ENCODE measurements at regions not wholly inside any gene's neighbourhood (a gene's known extent, or its start where the extent isn't known, plus 50 kb on each side); places are given as distances from the start of the nearest gene placed in this dataset.
"Not testable (repeated sequence)": the region's sequence is repeated elsewhere in the genome, so short reads cannot be mapped to it uniquely, and the experiment has no call there.

DNA sequence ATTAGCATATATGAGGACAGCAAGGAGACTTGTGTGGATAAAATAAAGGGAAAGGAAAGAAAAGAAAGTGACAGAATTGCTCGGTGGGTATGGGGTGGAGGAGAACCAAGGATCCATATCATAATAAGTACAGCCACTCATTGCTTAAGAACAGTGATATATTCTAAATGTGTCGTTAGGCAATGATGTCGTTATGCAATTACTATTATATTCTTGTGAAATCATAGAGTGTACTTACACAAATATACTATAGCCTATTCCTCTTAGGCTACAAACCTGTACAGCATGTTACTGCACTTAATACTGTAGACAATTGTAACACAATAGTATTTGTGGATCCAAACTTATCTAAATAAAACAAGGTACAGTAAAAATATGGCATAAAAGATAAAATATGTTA lies 271.1 kb downstream of the CCER1 start:
- DNase-seq = no peak

DNA sequence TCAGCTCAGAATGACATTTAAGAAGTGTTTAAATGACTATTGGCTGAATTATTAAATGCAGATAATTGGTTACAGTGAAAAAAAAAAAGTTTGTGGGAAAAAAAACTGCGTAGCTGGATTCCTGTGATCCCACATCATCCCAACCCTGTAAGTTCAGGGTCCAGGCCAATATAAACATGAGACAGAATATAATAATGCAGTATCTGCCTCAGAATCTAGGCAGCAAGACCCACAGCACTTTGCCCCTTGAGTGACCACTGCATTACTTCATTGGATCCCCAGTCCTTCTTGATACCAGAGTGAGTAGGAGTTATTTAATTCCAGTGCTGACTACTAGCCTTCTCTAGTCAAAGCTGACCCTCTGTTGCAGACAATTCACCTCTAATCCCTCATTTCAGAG lies 272.6 kb downstream of the CCER1 start:
- DNase-seq = no peak

DNA sequence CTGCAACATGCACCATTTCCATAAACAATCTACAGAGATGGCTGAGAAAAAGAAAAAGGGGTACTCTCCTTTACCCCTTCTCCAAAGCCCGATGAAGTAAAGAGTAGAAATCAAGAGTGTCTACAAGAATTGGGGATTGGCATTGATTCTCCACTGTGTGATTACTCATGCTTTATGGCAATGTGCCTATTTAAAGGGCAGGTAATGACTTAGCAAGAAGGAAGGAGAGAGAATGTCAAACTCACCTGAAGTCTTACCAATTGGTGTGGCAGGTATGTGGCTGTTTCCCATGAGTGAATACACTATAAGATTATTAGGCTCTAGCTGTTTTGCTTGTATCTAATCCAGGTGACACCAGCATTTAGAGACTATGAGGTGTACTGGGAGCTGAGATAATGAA lies 275.3 kb downstream of the CCER1 start:
- DNase-seq = no peak

DNA sequence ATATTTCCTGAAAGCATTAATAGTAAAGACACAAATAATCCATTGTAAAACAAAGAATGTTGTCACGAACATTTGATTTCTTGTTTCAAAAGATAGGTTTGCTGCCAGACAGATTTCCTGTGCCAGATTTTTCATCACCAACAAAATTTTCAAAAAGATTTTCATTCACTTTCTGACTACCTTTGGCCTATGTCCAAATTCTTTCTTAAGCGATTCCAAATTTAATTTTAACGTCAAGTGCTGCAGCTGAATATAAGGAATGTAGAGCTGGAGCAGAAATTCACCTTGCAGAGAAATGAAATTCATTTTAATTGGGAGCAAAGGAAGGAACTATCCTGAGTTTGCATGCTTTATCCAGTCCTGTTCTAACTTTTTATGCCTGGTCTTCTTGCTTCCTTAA lies 277.4 kb downstream of the CCER1 start:
- DNase-seq = no peak

DNA sequence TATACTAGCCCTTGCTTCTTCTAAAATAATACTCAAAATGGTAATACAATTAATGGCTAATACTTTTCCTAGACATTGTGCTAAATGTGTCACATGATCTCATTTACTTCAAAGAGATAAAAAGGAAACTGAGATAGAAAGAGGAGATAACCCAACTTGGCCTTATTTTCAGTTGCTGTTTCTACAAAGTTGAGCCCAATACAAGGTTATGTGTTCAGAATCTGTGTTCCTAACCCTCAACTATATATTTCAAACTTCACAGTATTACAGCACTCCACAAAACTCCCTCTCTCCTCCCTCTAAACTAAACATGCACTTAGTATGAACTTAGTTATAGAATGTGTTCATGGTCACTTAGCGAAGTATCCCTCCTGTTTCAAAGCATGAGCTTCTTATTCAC lies 277.9 kb downstream of the CCER1 start:
- no peak for DNase-seq

DNA sequence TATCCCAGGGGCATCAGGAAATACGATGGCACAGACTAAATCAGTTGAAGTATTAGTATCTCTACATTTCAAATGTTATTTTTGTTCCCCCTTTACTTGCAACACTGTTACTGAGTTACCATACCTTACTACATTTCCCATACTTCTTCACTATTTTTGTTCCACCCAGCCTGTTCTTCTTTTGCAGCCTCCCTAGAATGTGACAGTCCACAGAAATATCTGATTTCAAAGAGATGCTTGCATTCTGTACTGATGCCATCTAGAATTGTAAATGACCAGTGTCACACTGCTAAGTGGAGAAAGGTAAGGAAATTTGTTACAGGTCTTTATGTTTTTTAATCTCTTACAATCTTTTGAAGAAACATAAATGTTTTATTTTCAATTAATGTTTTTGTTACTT lies 279.9 kb downstream of the CCER1 start:
- no peak for DNase-seq

DNA sequence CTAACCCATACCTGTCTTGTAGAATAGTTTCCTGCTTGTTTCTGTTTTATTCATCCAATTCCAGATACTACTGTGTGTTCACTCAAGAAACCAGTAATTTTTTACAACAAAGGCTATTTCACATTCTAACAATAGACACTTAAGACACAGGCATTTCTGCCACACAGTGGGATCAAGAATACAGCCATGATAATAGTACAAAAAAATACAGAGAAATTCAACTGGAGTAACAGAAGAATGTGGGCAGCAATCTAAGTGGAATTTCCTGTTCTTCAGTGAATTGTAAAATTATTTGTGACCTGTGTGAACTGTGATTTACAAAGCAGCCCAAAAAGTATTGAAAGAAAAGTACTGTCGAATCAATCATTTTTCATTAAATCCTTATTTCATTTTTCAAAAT lies 282.9 kb downstream of the CCER1 start:
- DNase-seq = no peak

DNA sequence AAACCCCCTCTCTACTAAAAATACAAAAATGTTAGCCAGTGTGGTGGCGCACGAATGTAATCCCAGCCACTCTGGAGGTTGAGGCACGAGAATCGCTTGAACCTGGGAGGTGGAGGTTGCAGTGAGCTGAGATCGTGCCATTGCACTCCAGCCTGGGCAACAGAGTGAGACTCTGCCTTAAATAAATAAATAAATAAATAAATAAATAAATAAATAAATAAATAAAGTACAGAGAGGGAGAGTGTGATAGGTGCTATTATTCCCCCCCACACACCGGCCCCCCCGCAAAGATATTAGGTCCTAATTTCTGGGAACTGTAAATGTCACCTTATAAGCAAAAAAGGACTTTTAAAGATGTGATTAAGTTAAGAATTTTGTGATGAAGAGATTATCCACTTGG lies 291.0 kb downstream of the CCER1 start:
- not testable (repeated sequence) for DNase-seq

DNA sequence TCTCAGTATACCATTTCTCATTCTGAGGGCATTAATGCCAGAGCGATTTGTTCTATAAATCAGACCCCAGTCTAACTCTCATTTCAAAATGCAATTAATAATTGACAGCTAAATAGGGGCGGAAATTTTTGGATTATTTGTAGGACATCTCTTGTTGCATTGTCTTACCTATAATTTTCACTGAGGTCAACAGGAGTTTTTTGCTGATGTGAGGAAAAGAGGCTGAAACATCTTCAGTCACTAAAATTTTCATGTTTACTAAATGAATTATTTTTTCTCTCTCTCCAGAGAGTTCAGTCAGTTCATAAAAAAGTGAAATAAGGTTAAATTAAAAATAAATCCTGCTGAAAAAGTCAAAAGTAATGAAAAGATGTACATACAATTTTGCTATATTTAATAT lies 295.9 kb downstream of the CCER1 start:
- no peak for DNase-seq

DNA sequence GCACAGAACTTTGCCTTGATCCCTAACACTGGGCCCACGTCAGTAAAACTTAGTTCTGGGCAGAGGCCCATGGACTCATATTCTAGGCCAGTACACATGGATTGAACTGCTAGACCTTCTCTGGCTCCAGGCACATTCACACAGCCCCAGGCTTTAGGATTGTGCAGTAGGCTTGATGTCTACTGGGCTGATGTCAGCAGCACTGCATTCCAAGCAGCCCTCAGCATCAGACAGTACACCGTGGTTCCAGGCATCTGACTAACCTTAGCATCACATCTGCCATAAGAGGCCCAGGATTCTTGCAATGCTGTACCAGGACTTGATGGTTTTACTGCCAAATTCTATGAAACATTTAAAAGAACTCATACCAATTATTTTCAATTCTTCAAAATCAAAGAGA lies 301.9 kb downstream of the CCER1 start:
- DNase-seq = no peak

DNA sequence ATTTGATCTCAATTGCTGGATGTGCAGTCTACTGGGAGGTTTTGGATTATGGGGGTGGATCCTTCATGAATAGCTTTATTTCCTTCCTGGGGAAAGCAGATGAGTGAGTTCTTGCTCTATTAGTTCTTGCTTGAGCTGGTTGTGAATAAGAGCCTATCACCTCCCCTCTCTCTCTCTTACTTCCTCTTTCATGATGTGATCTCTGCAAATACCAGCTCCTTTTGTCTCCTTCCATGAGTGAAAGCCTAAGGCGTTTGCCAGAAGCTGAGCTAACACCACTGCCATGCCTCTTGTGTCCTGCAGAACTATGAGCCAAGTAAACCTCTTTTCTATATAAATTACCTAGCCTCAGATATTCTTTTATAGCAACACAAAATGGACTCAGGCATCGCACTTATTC lies 302.7 kb downstream of the CCER1 start:
- no peak for DNase-seq

DNA sequence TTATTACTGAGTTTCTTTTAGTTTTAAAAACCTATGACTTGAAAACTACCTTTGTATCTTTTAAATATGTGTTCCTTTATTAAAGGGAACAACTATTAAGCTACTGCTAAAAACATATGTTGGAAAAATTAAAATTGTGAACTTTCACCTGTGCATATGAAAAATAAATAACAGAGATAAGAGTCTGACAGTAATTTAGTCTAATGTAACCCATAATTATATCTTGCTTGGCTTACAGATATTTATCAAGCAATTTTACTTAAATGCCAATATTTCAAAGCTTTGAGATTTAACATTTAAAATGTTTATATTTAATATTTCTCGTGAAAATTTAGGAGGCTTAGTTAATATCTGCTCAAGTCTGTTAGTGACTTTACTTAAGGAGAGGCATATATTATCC lies 309.8 kb downstream of the CCER1 start:
- no peak for DNase-seq

DNA sequence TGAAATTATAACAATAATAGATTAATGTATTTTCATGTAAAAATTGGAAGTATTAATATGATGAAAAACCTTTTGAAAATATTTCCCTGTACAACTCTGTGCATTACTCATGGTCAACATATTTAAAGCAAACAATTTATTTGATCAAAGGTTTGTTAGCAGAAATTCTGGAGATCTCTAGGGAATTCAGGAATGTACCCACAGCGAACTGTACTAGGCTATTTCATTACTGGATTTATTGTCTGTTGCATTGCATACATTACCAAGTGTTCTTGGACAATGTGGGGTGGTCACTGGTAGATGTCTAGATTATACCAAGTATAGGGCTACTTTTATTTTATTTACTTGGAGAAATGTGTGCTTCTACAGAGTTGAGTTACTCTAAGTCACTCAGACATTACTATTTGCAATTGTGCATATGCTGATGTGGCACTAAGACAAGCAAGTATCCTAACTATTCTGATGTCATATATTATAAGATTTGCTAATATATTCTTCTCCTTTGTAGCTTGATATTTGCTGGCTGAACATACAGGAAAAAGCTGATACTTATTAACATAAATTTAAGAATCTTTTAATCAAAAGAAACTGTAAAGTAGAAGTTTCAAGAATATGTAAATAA lies 323.3 kb downstream of the CCER1 start:
- no peak for DNase-seq

DNA sequence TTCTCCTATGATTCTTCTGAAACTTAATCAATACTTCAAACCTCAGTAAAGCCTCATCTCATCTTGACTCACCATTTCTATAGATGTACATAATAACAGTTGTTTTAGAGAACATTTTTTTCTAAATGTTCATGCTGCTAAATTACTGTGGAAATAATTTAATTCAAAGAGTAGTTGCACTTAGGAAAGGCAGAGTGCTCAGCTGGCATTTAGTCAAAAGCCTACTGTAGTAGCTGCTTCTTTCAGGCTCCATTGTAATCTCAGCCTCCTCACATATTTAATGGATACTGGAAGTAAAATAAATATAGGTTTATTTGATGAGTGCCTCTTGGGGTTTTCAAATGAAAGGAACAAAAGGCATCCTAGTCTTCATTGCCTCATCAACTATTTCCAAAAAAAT lies 325.0 kb downstream of the CCER1 start:
- DNase-seq = no peak

DNA sequence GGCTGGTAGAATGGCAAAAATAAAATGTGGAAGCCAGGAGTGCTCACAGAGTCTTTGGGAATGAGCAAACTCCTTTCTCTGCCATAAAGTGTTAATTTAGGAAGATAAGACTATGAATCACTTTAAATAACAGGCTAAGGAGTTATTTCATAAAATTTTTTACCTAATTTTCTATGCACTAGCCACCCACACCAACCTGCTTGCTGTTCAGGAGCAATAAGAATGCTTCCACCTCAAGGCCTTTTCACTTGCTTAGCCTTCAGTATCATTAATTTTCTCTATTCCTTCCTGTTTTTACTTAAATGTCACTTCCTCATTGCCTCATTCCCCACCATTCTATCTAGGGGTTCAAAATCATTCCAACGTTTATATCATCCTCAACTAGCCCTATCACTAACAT lies 326.8 kb downstream of the CCER1 start:
- no peak for DNase-seq

DNA sequence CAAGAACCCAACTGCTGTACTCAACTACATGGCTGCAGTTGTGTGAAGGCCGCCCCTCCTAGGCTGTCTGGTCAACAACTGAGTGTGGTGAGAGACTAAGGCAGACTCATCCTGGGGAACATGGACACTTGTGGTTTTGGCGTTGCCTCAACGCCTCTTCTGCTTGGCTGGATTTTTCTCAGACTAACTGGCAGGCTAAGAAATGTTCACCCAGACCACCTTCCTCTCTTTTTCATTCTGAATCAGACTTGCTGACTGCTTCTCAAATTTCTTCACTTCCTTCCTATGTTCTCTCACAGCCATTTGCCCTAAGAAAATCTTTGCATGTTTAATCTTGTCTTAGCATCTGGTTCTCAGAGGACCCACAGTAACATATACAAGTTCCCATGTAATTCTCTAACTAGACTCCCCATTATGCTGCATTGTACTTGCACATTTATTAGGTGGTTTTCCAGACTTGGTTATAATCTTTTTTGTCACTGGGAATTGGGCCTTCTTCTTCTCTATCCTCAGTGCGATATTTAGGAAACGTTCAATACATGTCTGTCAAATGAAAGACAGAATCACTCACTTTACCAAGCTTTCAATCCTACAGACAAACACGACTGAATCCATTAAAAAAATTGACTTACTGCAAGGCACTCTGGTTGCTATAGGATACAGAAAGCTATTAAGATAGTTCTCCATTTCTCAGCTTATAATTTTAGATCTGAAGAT lies 327.6 kb downstream of the CCER1 start:
- no peak for DNase-seq

DNA sequence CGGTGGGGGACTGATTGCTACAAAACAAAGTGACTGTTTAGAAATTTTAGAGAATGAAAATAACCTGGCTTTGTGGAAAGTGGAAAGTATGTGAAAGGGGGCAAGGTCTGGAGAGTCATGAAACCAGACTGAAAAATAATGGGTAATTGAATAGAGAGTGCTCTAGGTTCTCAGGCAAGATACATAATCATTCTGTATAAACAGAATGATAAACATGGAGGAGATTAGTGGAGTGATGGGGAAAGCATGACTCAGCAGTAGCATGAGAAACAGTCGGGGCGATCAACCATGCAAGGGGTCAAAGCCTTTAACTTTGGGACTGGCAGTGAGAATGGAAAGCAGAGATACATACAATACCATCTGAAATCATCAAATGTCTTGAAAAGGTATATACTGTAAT lies 332.5 kb downstream of the CCER1 start:
- no peak for DNase-seq

DNA sequence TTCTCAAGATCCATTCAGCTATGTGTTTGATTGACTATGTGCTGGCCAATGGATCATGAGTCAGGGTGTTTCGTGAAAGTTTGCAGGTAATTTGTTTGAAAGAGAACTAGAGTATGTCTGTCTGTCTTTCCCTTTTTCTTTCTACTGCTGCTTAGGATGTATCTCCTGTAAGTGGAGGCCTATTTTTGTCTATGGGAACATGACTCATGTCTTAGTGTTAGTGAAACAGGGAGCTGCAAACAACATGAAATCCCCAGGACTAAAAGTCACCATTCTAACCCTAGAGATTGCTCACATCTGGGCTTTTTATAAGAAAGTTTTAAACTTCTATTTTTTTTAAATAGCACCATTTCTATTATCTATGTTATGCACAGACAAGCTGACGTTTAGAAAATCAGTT lies 333.0 kb downstream of the CCER1 start:
- no peak for DNase-seq

DNA sequence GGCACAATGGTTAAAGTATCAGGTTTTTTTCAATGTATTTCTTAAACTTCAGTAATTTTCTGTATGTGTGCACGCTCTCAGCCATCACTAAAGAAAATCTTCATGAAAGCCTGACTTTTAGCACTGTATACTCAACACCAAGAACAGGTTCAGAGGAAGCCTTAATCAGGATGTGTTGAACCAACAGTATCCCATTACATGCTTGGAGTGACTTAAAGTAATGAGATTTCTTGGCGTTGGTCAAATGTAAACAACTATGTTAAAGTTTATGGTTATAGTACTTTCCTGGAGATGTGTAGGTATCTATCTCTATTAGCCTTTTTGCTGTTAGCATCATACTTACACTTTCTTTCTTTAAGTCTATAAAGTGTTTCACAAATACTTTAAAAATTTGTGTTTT lies 335.0 kb downstream of the CCER1 start:
- DNase-seq = no peak

DNA sequence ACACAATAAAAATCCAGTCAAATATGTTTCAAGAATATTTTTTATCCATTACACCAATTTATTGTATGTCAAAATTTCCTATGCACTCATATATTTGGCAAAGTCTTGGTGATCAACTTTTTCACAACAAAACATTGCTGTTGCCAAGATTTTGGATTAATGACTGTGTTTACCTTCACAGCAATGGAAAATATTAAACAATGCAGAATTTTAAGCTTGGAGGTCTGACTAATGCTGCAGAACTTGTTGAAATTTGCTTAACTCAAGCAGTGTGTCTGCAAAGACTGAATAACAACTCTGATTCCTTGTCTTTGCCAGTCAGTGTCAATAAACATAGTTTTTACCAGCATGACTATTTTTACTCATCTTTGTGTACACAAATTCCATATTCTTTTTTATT lies 336.4 kb downstream of the CCER1 start:
- DNase-seq = no peak

DNA sequence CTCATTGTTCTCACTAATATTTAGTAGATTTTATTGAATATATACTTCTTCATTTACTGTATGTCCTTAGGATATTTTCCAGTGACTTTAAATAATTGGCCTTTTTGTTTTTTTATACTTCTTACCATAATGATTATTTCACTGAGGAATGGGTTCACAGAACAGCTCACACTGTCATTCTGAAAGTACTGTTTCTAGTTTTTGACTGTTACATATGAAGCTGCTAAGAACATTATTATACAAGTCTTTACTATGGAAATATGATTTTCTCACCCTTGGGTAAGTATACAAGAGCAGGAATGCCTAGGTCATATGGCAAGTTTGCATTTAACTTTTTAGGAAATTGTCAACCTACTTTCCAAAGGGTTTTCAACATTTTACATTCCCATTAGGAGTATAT lies 343.1 kb downstream of the CCER1 start:
- no peak for DNase-seq

DNA sequence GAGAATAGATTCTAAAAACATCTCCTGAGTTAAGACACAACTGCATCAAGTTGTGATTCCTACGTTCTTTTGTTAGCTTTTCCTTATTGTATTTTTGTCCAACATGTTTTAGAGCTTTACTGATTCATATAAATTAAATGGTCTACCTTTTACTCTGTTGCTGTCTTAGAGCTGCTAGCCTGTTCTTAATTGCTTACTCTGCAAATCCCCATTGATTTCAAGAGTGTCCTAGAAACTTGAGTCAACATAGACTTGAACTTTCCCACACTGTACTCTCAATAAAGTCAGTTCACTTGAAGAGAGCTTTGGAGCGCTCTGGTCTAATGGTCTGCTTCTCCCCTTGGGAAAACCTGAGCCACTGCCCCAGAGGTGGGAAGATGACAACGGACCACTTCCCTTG lies 343.9 kb downstream of the CCER1 start:
- no peak for DNase-seq

DNA sequence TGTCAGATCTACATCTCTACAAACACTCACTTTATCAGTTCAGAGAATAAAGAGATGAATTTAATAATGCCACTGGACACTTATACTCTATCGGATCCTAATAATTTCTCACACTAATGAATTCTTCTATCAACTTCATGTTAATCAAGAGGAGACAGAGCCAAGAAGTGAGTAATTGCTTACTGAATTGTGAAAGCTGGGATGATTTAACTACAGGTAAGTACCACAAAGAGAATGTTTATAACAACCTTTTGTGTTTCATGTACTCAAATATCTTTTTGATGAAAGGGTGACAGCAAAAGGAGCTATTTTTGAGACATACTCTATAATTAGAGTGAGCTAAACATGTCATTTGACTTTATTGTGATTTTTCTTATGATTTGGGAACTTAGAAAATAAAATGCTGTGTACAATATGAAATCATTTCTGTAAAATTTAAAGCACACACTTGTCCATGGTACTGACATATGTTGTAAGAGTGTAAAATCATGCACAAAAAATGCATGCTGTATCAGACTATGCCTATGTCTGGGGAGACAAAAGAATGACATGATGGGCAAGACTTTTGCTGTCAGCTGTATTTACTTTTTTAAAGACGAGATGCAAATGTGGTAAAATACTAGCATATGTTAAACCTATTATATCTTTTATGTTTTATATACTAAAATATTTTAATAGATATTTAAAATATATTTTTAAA lies 361.2 kb downstream of the CCER1 start:
- DNase-seq = no peak

DNA sequence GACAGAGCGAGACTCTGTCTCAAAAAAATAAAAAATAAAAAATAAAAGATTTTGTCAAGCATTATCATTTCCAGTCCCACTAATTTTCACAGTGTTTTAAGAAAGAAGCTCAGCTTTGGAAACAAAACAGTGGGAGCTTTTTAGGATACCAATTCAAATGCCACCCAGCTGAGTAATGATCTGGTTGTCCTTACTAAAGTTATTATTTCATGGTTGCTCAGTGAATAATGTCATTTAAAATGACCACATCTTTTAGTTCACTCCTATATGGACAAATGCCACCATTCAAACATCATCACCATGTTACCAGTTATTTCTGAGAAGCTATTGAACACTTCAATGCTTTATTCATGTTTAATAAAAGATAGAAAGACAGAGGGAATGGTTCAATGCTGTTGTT lies 365.0 kb downstream of the CCER1 start:
- DNase-seq = no peak

Data from activated naive CD4-positive, alpha-beta T cell (primary cell).